ENCODE measurements at regions not wholly inside any gene's neighbourhood (a gene's known extent, or its start where the extent isn't known, plus 50 kb on each side); places are given as distances from the start of the nearest gene placed in this dataset.

DNA sequence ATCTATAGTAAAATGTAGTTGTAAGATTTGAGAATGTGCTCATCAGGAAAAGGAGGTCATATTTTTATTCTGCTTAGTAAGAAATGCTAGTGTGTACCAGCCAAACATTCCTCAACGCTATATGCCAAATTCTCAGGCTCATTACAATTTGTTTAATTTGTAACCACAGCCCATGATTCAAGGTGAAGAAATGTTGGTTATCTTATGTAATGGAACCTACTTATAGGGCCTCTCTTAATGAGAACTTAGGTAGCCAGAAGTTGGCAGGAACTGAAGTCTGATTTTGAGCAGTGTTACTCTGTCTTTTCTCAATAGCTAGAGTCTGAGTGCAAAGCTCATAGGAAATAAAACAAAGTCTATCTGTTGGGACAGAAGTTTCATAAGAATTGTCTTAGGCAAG is 595.0 kb downstream of the GLUD2 start:
- no peak for TF ChIP-seq SPI1 (IDR thresholded peaks at IDR 0.05; ENCODE audit: low read depth, low read length)
- no peak for TF ChIP-seq POLR2AphosphoS5 (IDR thresholded peaks at IDR 0.05; ENCODE audit: low read depth, low read length)
- TF ChIP-seq TAF1 (IDR thresholded peaks at IDR 0.05; ENCODE audit: low read depth, low read length) = no peak
- no peak for TF ChIP-seq POU2F2 (IDR thresholded peaks at IDR 0.05; ENCODE audit: low read depth, low read length)
- no peak for TF ChIP-seq POLR2A (IDR thresholded peaks at IDR 0.05; ENCODE audit: low read depth, low read length)
